ENCODE measurements at regions not wholly inside any gene's neighbourhood (a gene's known extent, or its start where the extent isn't known, plus 50 kb on each side); places are given as distances from the start of the nearest gene placed in this dataset.

DNA sequence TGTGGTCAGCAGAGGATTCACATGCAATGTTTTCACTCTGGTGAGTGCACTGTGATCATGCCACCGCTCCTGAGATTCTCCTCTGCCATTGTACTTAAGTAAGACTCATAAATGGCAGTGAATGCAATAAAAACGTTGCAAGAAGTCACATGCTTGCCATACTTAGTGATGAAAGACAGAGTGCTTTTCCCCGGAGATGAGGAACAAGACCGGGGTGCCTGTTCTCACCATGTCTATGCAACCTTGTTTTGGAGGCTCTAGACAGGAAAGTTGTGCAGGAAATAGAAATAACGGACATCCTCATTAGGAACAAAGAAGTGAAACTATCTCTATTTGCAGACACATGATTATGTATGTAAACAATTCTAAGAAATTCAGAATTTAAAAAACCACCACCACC lies 84.7 kb upstream of the IRX2 start:
- TF ChIP-seq, protein P1, sequence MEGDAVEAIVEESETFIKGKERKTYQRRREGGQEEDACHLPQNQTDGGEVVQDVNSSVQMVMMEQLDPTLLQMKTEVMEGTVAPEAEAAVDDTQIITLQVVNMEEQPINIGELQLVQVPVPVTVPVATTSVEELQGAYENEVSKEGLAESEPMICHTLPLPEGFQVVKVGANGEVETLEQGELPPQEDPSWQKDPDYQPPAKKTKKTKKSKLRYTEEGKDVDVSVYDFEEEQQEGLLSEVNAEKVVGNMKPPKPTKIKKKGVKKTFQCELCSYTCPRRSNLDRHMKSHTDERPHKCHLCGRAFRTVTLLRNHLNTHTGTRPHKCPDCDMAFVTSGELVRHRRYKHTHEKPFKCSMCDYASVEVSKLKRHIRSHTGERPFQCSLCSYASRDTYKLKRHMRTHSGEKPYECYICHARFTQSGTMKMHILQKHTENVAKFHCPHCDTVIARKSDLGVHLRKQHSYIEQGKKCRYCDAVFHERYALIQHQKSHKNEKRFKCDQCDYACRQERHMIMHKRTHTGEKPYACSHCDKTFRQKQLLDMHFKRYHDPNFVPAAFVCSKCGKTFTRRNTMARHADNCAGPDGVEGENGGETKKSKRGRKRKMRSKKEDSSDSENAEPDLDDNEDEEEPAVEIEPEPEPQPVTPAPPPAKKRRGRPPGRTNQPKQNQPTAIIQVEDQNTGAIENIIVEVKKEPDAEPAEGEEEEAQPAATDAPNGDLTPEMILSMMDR (IDR thresholded peaks at IDR 0.05 in 4 of 5, conservative IDR thresholded peaks at IDR 0.05 in 1 of 5) = no peak
- TF ChIP-seq POLR2A (IDR thresholded peaks at IDR 0.05) = no peak
